Stimulated activated CD8-positive, alpha-beta memory T cell treated with anti-CD3 and anti-CD28 coated beads, Interleukin-7, amount 100 ng/mL, for 48 hours (primary cell): ENCODE measurements at regions not wholly inside any gene's neighbourhood (a gene's known extent, or its start where the extent isn't known, plus 50 kb on each side); places are given as distances from the start of the nearest gene placed in this dataset.
"Not testable (repeated sequence)": the region's sequence is repeated elsewhere in the genome, so short reads cannot be mapped to it uniquely, and the experiment has no call there.

ENCODE experiments used
- DNase-seq, 2 donors: peaks; one replicate each; pipeline ENCODE4 v3.0.0-alpha.2; 2020; ENCODE audit warnings: low read depth in 1 of 2; ENCODE audit errors: extremely low read depth in 1 of 2

GRCh38 chr2:58634653-58635370 lies 393.7 kb upstream of the FANCL start:
- no peak for DNase-seq

DNA sequence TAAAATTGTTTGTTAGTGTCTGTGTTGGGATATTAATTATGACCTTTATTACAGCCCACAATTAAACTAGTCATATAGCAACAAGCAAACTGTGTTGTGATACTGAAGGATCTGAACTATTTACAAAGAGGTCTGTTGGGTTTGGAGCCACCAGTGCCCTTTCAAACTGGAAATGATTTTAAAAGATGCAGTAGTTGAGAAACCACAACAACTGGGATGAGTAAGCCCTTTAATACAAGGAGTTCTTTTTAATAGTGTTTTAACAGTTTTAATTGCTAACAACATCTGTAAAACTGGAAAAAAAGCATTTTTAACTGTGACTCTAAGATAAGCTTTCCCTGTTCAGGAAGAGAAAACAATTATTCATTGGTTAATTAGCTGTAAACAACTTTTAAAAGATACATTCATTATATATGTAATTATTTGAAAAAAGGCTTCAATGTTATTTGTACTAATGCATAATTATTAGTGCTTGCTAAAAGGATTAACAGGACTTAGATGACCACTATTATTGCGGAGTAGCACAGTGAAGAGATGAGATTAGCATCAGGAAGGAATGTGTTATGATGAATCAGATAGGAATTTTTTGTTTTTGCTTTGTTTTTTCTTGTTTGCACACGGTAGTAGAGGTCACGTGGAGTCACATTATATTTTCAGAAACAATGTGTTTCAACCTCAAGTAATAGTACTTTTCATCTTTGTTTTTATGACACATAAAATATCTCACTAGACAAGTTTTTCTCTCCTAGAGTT lies 392.7 kb upstream of the FANCL start:
- no peak for DNase-seq

DNA sequence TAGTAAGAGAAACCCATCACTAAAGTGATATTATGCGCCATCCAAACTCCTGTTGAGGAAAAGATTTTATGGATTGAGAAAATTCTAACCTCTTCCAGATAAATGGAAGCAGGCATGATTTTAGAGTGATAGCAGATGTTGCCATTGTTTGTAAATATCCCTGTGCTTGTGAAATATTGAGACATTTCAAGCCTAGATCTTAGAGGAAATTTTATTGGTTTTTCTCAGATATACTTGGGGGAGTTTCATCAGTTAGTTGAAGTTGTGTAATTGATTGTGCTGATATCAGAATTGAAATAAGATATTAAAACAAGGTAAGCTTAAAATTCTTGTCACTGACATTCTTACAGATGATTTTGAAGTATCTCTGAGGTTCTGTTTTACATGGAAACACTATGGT lies 390.9 kb upstream of the FANCL start:
- no peak for DNase-seq

GRCh38 chr2:58629545-58630119 lies 388.5 kb upstream of the FANCL start:
- DNase-seq: no peak

- no peak for DNase-seq
Observed at GRCh38 chr2:58620896-58621295, 379.8 kb upstream of the FANCL start.

- no peak for DNase-seq
Observed at GRCh38 chr2:58620093-58620492, 379.0 kb upstream of the FANCL start.

GRCh38 chr2:58616961-58617360 lies 375.8 kb upstream of the FANCL start:
- DNase-seq: no peak

- DNase-seq: no peak
Observed at GRCh38 chr2:58614219-58614618, 373.1 kb upstream of the FANCL start.

- no peak for DNase-seq
Observed at GRCh38 chr2:58612973-58613372, 371.8 kb upstream of the FANCL start.

DNA sequence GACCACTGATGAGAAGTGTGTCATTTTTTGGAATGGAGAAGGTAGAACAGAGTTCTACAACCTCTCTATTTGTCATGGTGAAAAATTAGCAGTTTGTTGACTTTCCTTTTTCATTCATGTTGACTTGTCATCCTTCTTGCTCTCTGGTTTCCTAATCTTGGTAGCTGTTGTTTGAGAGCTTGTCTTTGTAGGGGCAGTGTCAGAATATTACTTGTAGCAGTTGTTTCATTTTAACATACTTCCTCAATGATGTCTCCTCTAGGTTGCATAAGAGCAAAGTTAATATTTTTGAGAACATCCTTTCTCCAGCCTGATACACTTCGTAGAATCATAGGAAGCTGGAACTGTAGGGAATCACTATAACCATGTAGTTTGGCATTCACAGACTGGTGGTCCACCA lies 368.2 kb upstream of the FANCL start:
- no peak for DNase-seq

DNA sequence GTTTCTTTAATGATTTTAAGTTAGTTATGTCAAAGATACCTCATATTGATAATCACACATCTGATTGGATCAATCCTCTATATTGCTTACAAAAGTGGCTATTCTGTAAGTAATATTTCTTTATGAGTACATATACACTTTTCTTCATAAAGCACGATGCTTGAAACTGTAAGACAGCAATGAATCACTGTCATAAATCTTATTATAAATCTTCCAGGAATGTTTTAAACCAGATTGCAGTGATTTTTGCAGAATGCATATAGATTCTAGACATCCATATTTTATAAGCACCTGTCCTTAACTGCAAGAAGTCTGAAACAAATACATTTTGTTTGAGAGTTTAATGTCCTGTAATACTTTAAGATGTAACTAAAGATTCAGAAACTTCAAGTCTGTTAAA lies 367.0 kb upstream of the FANCL start:
- no peak for DNase-seq

DNA sequence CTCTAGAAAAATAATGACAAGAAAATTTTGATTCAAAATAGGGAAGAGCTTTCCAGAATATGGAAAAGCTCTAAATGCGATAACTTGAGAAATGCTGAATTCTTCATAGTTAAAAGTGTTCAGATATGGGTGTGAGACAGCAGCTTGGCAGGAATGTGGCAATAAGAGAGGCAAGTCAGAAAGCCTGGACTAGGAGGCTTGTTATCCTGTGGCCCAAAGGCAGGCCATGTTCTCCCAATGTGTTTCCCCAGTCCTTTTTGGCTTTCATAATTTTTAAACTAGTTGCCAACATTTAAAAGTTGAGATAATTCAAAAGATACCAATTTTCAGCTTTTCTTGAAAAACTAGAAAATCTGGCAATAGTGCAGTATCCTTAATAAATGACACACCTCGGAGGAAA lies 366.3 kb upstream of the FANCL start:
- no peak for DNase-seq

- no peak for DNase-seq
Observed at GRCh38 chr2:58606799-58607198, 365.7 kb upstream of the FANCL start.

DNA sequence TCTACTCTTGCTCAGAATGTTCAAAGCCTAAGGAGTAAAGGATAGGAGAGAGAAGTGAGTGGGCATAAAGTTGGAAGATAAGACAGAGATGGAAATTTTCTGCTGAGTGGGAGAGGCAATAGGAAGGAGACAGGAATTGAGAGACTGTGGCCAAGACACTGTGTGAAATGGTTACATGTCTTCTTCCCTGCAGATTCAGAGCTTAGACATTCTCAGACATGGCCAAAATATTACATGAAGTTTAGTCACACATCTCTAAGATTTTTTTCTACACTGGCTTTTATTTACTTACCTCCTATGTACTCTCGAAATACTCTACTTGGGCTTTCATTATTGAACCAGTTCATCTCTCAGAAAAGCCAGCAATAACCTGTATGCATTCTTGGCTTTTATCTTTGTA lies 363.0 kb upstream of the FANCL start:
- DNase-seq: no peak

GRCh38 chr2:58601017-58601416 lies 359.9 kb upstream of the FANCL start:
- DNase-seq: no peak

- DNase-seq: no peak
Observed at GRCh38 chr2:58598171-58598570, 357.0 kb upstream of the FANCL start.

DNA sequence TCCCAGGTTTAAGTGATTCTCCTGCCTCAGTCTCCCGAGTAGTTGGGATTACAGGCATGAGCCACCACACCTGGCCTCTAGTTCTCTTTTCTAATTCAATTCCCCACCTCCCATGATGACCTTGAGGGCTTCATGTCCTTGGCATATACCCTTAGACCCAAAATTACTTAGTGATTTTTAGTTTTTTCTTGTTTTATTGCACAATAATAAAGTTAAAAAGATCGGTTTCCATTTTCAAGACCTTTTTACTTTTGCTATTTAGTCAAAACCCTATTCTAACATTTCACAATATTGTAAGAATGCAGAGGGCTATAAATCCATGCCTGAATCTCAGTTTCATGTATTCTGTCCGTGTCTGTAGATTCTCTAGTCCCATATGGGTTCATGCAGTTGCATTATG lies 354.6 kb upstream of the FANCL start:
- no peak for DNase-seq

DNA sequence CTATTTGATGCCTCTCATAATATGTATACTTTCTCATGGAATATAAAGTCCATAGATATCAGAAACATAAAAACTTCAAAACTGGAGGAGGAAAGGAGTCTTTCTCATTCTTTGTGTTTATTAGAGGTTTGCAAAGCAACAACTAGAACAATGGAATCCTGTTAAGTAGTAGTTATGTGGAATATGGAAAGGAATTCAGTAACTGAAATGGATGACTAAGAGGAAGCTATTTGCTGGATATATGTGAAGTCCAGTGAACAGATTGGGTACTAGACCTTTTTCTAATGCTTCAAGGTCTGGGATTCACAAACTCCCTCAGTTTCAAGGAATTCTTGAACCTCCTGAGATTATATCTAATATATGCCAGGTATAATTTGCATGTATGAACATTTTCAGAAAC lies 353.6 kb upstream of the FANCL start:
- no peak for DNase-seq

- DNase-seq: no peak
Observed at GRCh38 chr2:58594175-58594574, 353.1 kb upstream of the FANCL start.

- DNase-seq: not testable (repeated sequence)
Observed at GRCh38 chr2:58586178-58586577, 345.1 kb upstream of the FANCL start.

DNA sequence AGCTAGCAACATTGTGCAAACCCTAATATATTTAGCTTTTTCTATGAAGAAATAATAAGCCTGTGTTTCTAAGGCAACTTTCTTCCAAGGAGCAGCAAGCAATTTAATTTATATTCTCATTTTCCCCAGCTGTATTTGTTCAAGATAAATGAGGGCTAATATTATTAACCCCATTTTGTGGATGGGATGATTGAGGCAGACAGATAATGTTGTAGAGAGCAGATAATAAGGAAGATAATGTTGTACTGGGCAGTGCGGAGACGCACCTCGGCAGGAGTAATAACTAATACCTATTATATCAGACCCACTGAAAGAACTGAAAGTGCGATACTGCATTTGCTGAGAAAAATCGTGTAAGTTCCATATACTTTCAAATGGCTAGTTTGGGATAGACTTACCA lies 344.1 kb upstream of the FANCL start:
- DNase-seq: no peak

- DNase-seq: no peak
Observed at GRCh38 chr2:58584606-58585118, 343.5 kb upstream of the FANCL start.
